ENCODE measurements at regions not wholly inside any gene's neighbourhood (a gene's known extent, or its start where the extent isn't known, plus 50 kb on each side); places are given as distances from the start of the nearest gene placed in this dataset.

GRCh38 chr13:50244713-50245574, 229.7 kb downstream of the KCNRG start:
- CTCF ChIA-PET: no interaction called here
- no peak for DNase-seq
- WGBS (ENCODE audit: insufficient coverage): 43% methylated on average over 3 of the region's 7 CpGs

GRCh38 chr13:50247223-50247622, 232.0 kb downstream of the KCNRG start:
- ChIA-PET CTCF (no interaction called here), POLR2A (no interaction called here)
- DNase-seq (no peak), ATAC-seq (replicated peaks in 1 of 4) (no peak)
- Mint-ChIP-seq H3K27me3 (peaks cover 0 to 6% of the 10 kb centered on the region in 2 donors), H3K4me3 (no peak overlapping the region), H3K36me3 (no peaks in the 10 kb centered on the region), H3K9me3 (no peaks in the 10 kb centered on the region), H3K27ac (no peak overlapping the region), H3K4me1 (peaks cover 8 to 51% (median 27%) of the 10 kb centered on the region in 3 donors)
- no peaks in the 10 kb centered on the region for H3K36me3 ChIP-seq (ENCODE audit: control insufficient read depth in 2 of 2, extremely low read depth in 1 of 2, insufficient read depth in 1 of 2, low read length in 1 of 2)
- H3K4me1 ChIP-seq (ENCODE audit: control insufficient read depth in 1 of 2, extremely low read depth in 1 of 2, insufficient read depth in 2 of 2, low read length in 2 of 2): peaks cover 0 to 23% of the 10 kb centered on the region in 2 experiments
- H3K9me3 ChIP-seq: no peaks in the 10 kb centered on the region
- no peak overlapping the region for H3K4me3 ChIP-seq (ENCODE audit: control insufficient read depth in 1 of 2, extremely low read depth in 1 of 2, low read length in 1 of 2)
- H3K27me3 ChIP-seq (replicated peaks in 1 of 2; ENCODE audit: control insufficient read depth in 2 of 2, extremely low read depth in 1 of 2, insufficient read depth in 2 of 2, low read length in 1 of 2): no peaks in the 10 kb centered on the region
- WGBS (ENCODE audit: insufficient coverage): no CpG with 5 or more reads among the region's 1 CpG
- no peak overlapping the region for H3K27ac ChIP-seq (ENCODE audit: low read length)

More at GRCh38 chr13:50244713-50245574, 229.7 kb downstream of the KCNRG start:
- peak overlapping the region; percentile 40 to 68 for H3K27ac Mint-ChIP-seq
- Histone ChIP-seq H3K9me3 (no peaks in the 10 kb centered on the region), H3K27ac (ENCODE audit: low read length) (no peak overlapping the region), H3K36me3 (ENCODE audit: control insufficient read depth in 2 of 2, extremely low read depth in 1 of 2, insufficient read depth in 1 of 2, low read length in 1 of 2) (no peaks in the 10 kb centered on the region), H3K4me1 (ENCODE audit: control insufficient read depth in 1 of 2, extremely low read depth in 1 of 2, insufficient read depth in 2 of 2, low read length in 2 of 2) (peaks cover 0 to 23% of the 10 kb centered on the region in 2 experiments), H3K4me3 (ENCODE audit: control insufficient read depth in 1 of 2, extremely low read depth in 1 of 2, low read length in 1 of 2) (no peak overlapping the region), H3K27me3 (replicated peaks in 1 of 2; ENCODE audit: control insufficient read depth in 2 of 2, extremely low read depth in 1 of 2, insufficient read depth in 2 of 2, low read length in 1 of 2) (no peaks in the 10 kb centered on the region)
- H3K9me3 Mint-ChIP-seq: no peaks in the 10 kb centered on the region
- peak in 3 of 4 experiments; percentile 72 to 86 (median 84) for ATAC-seq (replicated peaks in 1 of 4)
- no peaks in the 10 kb centered on the region for H3K36me3 Mint-ChIP-seq
- peaks cover 15 to 48% (median 25%) of the 10 kb centered on the region in 3 donors for H3K4me1 Mint-ChIP-seq
- no peak overlapping the region for H3K4me3 Mint-ChIP-seq
- H3K27me3 Mint-ChIP-seq: peaks cover 0 to 3% of the 10 kb centered on the region in 2 donors
- POLR2A ChIA-PET: interaction anchor here in 1 of 2 donors (0.8 kb wide), 1 partner anchor 17 kb away, joined by 3 read pairs; no protein-coding TSS in a partner anchor

- 14% methylated on average over 1 of the region's 3 CpGs for WGBS (ENCODE audit: insufficient coverage)
- peak overlapping the region; percentile 40 to 81 for H3K27ac Mint-ChIP-seq
- H3K9me3 Mint-ChIP-seq: no peaks in the 10 kb centered on the region
- peak in 2 of 4 experiments; percentile 57 to 76 for ATAC-seq (replicated peaks in 1 of 4)
- Histone ChIP-seq H3K9me3 (no peaks in the 10 kb centered on the region), H3K27me3 (replicated peaks in 1 of 2; ENCODE audit: control insufficient read depth in 2 of 2, extremely low read depth in 1 of 2, insufficient read depth in 2 of 2, low read length in 1 of 2) (no peaks in the 10 kb centered on the region), H3K27ac (ENCODE audit: low read length) (peak overlapping the region; percentile 39), H3K4me3 (ENCODE audit: control insufficient read depth in 1 of 2, extremely low read depth in 1 of 2, low read length in 1 of 2) (no peak overlapping the region), H3K36me3 (ENCODE audit: control insufficient read depth in 2 of 2, extremely low read depth in 1 of 2, insufficient read depth in 1 of 2, low read length in 1 of 2) (no peaks in the 10 kb centered on the region), H3K4me1 (ENCODE audit: control insufficient read depth in 1 of 2, extremely low read depth in 1 of 2, insufficient read depth in 2 of 2, low read length in 2 of 2) (peaks cover 0 to 23% of the 10 kb centered on the region in 2 experiments)
- ChIA-PET CTCF (no interaction called here), POLR2A (no interaction called here)
- H3K4me3 Mint-ChIP-seq: no peak overlapping the region
- H3K27me3 Mint-ChIP-seq: peaks cover 0 to 3% of the 10 kb centered on the region in 2 donors
- peak in 1 of 35 experiments; percentile 35 for DNase-seq
- H3K36me3 Mint-ChIP-seq: no peaks in the 10 kb centered on the region
- H3K4me1 Mint-ChIP-seq: peaks cover 8 to 51% (median 27%) of the 10 kb centered on the region in 3 donors
Measured at GRCh38 chr13:50248516-50249143, 233.4 kb downstream of the KCNRG start.

- POLR2A ChIA-PET: no interaction called here
- Mint-ChIP-seq H3K9me3 (no peaks in the 10 kb centered on the region), H3K27ac (peak overlapping the region; percentile 40 to 81), H3K36me3 (no peaks in the 10 kb centered on the region), H3K27me3 (peaks cover 0 to 3% of the 10 kb centered on the region in 2 donors), H3K4me3 (no peak overlapping the region), H3K4me1 (peaks cover 8 to 46% (median 27%) of the 10 kb centered on the region in 3 donors)
- ATAC-seq (replicated peaks in 1 of 4): no peak
- no peaks in the 10 kb centered on the region for H3K9me3 ChIP-seq
- H3K4me1 ChIP-seq (ENCODE audit: control insufficient read depth in 1 of 2, extremely low read depth in 1 of 2, insufficient read depth in 2 of 2, low read length in 2 of 2): peaks cover 0 to 23% of the 10 kb centered on the region in 2 experiments
- H3K4me3 ChIP-seq (ENCODE audit: control insufficient read depth in 1 of 2, extremely low read depth in 1 of 2, low read length in 1 of 2): no peak overlapping the region
- H3K36me3 ChIP-seq (ENCODE audit: control insufficient read depth in 2 of 2, extremely low read depth in 1 of 2, insufficient read depth in 1 of 2, low read length in 1 of 2): no peaks in the 10 kb centered on the region
- 73% methylated on average over 1 of the region's 1 CpG for WGBS (ENCODE audit: insufficient coverage)
- no peak overlapping the region for H3K27ac ChIP-seq (ENCODE audit: low read length)
- CTCF ChIA-PET: no interaction called here
- no peak for DNase-seq
- H3K27me3 ChIP-seq (replicated peaks in 1 of 2; ENCODE audit: control insufficient read depth in 2 of 2, extremely low read depth in 1 of 2, insufficient read depth in 2 of 2, low read length in 1 of 2): no peaks in the 10 kb centered on the region
Measured at GRCh38 chr13:50249144-50249521, 233.9 kb downstream of the KCNRG start.

GRCh38 chr13:50250401-50250800, 235.2 kb downstream of the KCNRG start:
- Mint-ChIP-seq H3K36me3 (no peaks in the 10 kb centered on the region), H3K4me3 (no peak overlapping the region), H3K27me3 (peaks cover 0 to 3% of the 10 kb centered on the region in 2 donors), H3K9me3 (no peaks in the 10 kb centered on the region), H3K27ac (no peak overlapping the region), H3K4me1 (peaks cover 8 to 40% (median 23%) of the 10 kb centered on the region in 3 donors)
- Histone ChIP-seq H3K9me3 (no peaks in the 10 kb centered on the region), H3K4me3 (ENCODE audit: control insufficient read depth in 1 of 2, extremely low read depth in 1 of 2, low read length in 1 of 2) (no peak overlapping the region), H3K27me3 (replicated peaks in 1 of 2; ENCODE audit: control insufficient read depth in 2 of 2, extremely low read depth in 1 of 2, insufficient read depth in 2 of 2, low read length in 1 of 2) (no peaks in the 10 kb centered on the region), H3K36me3 (ENCODE audit: control insufficient read depth in 2 of 2, extremely low read depth in 1 of 2, insufficient read depth in 1 of 2, low read length in 1 of 2) (no peaks in the 10 kb centered on the region), H3K27ac (ENCODE audit: low read length) (no peak overlapping the region), H3K4me1 (ENCODE audit: control insufficient read depth in 1 of 2, extremely low read depth in 1 of 2, insufficient read depth in 2 of 2, low read length in 2 of 2) (peaks cover under 1 to 19% of the 10 kb centered on the region in 2 experiments)
- 100% methylated on average over 3 of the region's 7 CpGs for WGBS (ENCODE audit: insufficient coverage)
- ChIA-PET POLR2A (interaction anchor here in 1 of 2 donors (0.7 kb wide), 1 partner anchor 8 kb away, joined by 8 read pairs; no protein-coding TSS in a partner anchor), CTCF (no interaction called here)
- ATAC-seq (replicated peaks in 1 of 4): no peak
- DNase-seq: no peak

GRCh38 chr13:50255639-50256038, 240.4 kb downstream of the KCNRG start:
- Histone ChIP-seq H3K4me1 (ENCODE audit: control insufficient read depth in 1 of 2, extremely low read depth in 1 of 2, insufficient read depth in 2 of 2, low read length in 2 of 2) (peaks cover 8 to 13% of the 10 kb centered on the region in 2 experiments), H3K36me3 (ENCODE audit: control insufficient read depth in 2 of 2, extremely low read depth in 1 of 2, insufficient read depth in 1 of 2, low read length in 1 of 2) (no peaks in the 10 kb centered on the region), H3K27ac (ENCODE audit: low read length) (peak overlapping the region; percentile 31), H3K27me3 (replicated peaks in 1 of 2; ENCODE audit: control insufficient read depth in 2 of 2, extremely low read depth in 1 of 2, insufficient read depth in 2 of 2, low read length in 1 of 2) (no peaks in the 10 kb centered on the region), H3K4me3 (ENCODE audit: control insufficient read depth in 1 of 2, extremely low read depth in 1 of 2, low read length in 1 of 2) (no peak overlapping the region), H3K9me3 (no peaks in the 10 kb centered on the region)
- no peaks in the 10 kb centered on the region for H3K36me3 Mint-ChIP-seq
- H3K4me1 Mint-ChIP-seq: peaks cover 22 to 52% (median 44%) of the 10 kb centered on the region in 3 donors
- no CpG with 5 or more reads among the region's 1 CpG for WGBS (ENCODE audit: insufficient coverage)
- DNase-seq: peak in 1 of 35 experiments; percentile 51
- no peaks in the 10 kb centered on the region for H3K9me3 Mint-ChIP-seq
- H3K4me3 Mint-ChIP-seq: no peak overlapping the region
- CTCF ChIA-PET: interaction anchor here in 1 of 2 donors (0.6 to 1.3 kb wide), 2 partner anchors 20 to 139 kb away, joined by 3 to 4 read pairs; no protein-coding TSS in a partner anchor
- peak overlapping the region in 1 of 2 donors; percentile 78 for H3K27ac Mint-ChIP-seq
- ATAC-seq (replicated peaks in 1 of 4): peak in 3 of 4 experiments; percentile 39 to 72 (median 57)
- no peaks in the 10 kb centered on the region for H3K27me3 Mint-ChIP-seq
- POLR2A ChIA-PET: interaction anchor here (1.0 to 1.5 kb wide), 2 partner anchors 21 to 105 kb away, joined by 3 to 4 read pairs; no protein-coding TSS in a partner anchor

Data from T-cell (primary cell).